ENCODE measurements at regions not wholly inside any gene's neighbourhood (a gene's known extent, or its start where the extent isn't known, plus 50 kb on each side); places are given as distances from the start of the nearest gene placed in this dataset.

GRCh38 chr9:94159069-94159939 lies 75.0 kb downstream of the PTPDC1 start:
- peaks cover 7% of the 10 kb centered on the region for H3K27me3 Mint-ChIP-seq (ENCODE audit: low read depth, poor library complexity)
- no peak for TF ChIP-seq CTCF (IDR thresholded peaks at IDR 0.05)
- H3K36me3 Mint-ChIP-seq (ENCODE audit: low read depth): no peaks in the 10 kb centered on the region
- H3K27ac Mint-ChIP-seq: no peak overlapping the region
- H3K4me3 Mint-ChIP-seq: no peak overlapping the region
- peaks cover 32% of the 10 kb centered on the region for H3K4me1 Mint-ChIP-seq
- H3K9me3 Mint-ChIP-seq: peaks cover 5% of the 10 kb centered on the region
- no peak for DNase-seq

DNA sequence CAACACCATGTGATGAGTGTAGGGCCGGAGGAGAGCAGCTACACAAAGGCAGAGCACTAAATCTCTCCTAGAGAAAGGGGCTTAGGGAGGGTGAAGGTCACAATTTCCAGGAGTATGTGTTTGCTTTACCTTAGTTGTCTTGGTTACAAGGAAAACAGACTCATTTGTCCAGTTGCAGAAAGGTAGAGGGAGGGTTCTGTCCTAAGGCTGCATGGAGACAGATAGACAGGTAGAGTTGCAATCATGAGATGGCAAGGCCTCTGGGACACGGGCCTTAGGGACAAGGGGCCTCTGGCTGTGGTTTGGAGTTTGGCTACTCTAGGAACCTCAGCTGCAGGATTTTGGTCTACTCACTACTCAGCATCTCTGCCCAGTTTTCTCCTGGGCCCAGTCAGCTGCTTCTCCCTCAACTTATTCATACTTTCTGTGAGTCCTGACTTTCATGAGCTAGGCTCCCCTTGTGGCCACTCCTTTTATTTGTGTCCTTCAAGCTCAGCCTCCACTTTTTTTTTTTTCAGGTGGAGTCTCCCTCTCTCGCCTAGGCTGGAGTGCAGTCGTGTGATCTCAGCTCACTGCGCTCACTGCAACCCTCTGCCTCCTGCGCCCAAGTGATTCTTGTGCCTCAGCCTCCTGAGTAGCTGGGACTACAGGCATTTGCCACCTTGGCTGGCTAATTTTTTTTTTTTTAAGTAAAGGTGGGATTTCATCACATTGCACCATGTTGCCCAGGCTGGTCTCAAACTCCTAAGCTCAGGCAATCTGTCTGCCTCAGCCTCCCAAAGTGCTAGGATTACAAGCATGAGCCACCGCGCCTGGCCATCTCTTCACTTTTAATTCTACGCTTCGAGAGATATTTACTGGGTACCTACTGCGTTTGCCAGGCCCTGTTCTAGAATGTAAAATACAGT lies 76.6 kb downstream of the PTPDC1 start:
- H3K27me3 Mint-ChIP-seq (ENCODE audit: low read depth, poor library complexity): peaks cover 2% of the 10 kb centered on the region
- no peak for TF ChIP-seq CTCF (IDR thresholded peaks at IDR 0.05)
- H3K36me3 Mint-ChIP-seq (ENCODE audit: low read depth): no peaks in the 10 kb centered on the region
- no peak overlapping the region for H3K27ac Mint-ChIP-seq
- no peak for DNase-seq
- H3K4me1 Mint-ChIP-seq: peaks cover 38% of the 10 kb centered on the region
- H3K9me3 Mint-ChIP-seq: no peaks in the 10 kb centered on the region
- no peak overlapping the region for H3K4me3 Mint-ChIP-seq

- no peak for DNase-seq
- Mint-ChIP-seq H3K9me3 (no peaks in the 10 kb centered on the region), H3K27me3 (ENCODE audit: low read depth, poor library complexity) (peaks cover 2% of the 10 kb centered on the region), H3K36me3 (ENCODE audit: low read depth) (no peaks in the 10 kb centered on the region), H3K4me3 (no peak overlapping the region), H3K27ac (no peak overlapping the region), H3K4me1 (peaks cover 38% of the 10 kb centered on the region)
- TF ChIP-seq CTCF (IDR thresholded peaks at IDR 0.05): no peak
Observed at GRCh38 chr9:94161673-94162072, 77.4 kb downstream of the PTPDC1 start.

DNA sequence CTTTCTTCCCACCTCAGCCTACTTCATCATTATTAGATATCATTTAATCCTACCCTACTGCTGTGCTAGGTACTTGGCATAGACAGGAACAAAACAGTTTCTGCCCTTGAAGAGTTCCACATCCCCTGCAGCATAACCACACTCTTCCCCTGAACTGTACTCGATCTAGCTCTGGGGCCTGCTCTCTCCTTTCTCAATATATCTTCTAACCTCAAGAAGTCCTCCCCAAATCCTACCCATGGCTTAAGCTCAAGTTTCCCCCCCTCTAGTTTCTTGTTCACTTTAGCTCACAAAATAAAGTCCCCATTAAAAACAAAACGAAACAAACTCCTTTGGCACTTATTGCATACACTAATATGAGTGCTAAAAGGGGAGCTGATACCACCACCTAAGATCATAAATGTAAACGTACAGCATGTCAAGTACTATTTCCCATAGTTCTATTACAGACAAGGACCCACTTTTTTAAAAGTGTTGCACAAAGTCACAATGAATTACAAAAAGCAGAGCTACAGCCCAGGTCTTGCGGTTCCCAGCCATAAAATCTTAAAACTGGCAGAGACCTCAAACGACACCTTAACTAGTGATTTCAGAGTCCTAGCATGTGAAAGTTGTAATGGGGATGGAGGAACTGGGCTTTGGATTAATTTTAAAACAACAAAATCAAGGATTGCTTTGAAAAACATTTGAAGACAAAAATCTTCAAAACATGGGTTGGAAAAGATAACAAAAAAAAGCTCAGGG lies 80.7 kb downstream of the PTPDC1 start:
- Mint-ChIP-seq H3K27ac (no peak overlapping the region), H3K36me3 (ENCODE audit: low read depth) (no peaks in the 10 kb centered on the region), H3K4me3 (peak overlapping the region; percentile 71), H3K4me1 (peaks cover 57% of the 10 kb centered on the region), H3K27me3 (ENCODE audit: low read depth, poor library complexity) (no peaks in the 10 kb centered on the region), H3K9me3 (no peaks in the 10 kb centered on the region)
- TF ChIP-seq CTCF (IDR thresholded peaks at IDR 0.05): no peak
- no peak for DNase-seq

DNA sequence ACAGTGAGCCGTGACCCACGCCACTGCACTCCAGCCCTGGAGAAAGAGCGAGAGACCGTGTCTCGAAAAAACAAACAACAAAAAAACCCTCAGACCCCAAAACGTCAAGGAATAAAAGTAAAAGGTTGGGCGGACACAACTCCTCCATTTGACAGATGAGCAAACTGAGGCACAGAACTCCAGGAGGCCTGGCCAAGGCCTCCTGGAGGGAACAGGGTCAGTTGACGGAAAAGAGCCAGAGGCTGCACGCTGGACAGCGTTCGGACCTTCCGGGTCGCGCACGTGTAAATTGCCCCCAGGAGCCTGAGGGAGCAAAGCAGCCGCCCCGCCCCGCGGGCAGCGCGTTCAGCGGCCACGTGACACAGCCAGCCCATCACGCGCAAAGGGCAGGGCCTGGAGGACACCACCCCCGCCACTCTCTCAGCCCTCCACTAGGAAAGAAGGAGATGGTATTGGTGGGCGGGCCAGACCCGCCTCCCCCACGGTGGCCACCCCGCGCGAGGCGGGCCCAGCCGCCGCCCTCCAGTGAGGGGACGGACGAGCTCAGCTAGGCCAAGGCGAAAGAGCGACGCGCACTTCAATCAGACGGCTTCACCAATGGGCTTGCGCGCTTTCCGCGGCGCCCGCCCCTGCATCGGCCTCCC lies 81.5 kb downstream of the PTPDC1 start:
- Mint-ChIP-seq H3K9me3 (no peaks in the 10 kb centered on the region), H3K27me3 (ENCODE audit: low read depth, poor library complexity) (no peaks in the 10 kb centered on the region), H3K36me3 (ENCODE audit: low read depth) (peaks cover 4% of the 10 kb centered on the region), H3K4me1 (peaks cover 56% of the 10 kb centered on the region), H3K4me3 (peak overlapping the region; percentile 71), H3K27ac (peak overlapping the region; percentile 32)
- DNase-seq: peak; percentile 94
- TF ChIP-seq CTCF (IDR thresholded peaks at IDR 0.05): no peak
